ENCODE measurements at regions not wholly inside any gene's neighbourhood (a gene's known extent, or its start where the extent isn't known, plus 50 kb on each side); places are given as distances from the start of the nearest gene placed in this dataset.

DNA sequence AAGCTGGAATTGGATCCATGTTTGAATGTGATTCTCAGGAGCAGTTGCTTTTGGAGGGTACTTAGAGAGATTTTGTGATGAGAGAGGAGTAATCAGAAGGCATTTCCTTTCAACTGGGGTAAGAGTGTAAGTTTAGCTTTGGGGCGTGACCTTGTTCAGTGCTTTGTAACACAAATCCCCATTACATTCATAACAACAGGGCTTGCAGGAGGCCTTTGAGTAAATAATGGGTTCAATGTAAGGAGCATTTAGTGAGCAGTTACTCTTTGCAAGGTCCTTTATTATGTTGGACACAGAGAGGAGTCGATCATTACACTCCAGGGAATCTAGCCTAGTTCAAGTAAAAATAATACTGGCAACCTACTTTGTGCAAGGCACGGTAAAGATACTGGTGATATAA, 74.0 kb upstream of the AFF2 start:
- Mint-ChIP-seq H3K36me3 (ENCODE audit: low read depth) (no peaks in the 10 kb centered on the region), H3K4me1 (ENCODE audit: low read depth) (no peaks in the 10 kb centered on the region), H3K9me3 (no peaks in the 10 kb centered on the region), H3K27me3 (no peaks in the 10 kb centered on the region), H3K4me3 (no peak overlapping the region), H3K27ac (no peak overlapping the region)
- ChIA-PET POLR2A (no interaction called here), CTCF (no interaction called here)
- DNase-seq = no peak
- TF ChIP-seq, protein P1, sequence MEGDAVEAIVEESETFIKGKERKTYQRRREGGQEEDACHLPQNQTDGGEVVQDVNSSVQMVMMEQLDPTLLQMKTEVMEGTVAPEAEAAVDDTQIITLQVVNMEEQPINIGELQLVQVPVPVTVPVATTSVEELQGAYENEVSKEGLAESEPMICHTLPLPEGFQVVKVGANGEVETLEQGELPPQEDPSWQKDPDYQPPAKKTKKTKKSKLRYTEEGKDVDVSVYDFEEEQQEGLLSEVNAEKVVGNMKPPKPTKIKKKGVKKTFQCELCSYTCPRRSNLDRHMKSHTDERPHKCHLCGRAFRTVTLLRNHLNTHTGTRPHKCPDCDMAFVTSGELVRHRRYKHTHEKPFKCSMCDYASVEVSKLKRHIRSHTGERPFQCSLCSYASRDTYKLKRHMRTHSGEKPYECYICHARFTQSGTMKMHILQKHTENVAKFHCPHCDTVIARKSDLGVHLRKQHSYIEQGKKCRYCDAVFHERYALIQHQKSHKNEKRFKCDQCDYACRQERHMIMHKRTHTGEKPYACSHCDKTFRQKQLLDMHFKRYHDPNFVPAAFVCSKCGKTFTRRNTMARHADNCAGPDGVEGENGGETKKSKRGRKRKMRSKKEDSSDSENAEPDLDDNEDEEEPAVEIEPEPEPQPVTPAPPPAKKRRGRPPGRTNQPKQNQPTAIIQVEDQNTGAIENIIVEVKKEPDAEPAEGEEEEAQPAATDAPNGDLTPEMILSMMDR (IDR thresholded peaks at IDR 0.05) = no peak
- H3K4me3 ChIP-seq (ENCODE audit: low read length) = no peak overlapping the region
- intact Hi-C loops (cut with DNase I, micrococcal nuclease) = no loop called here
- no peak overlapping the region for H3K27ac ChIP-seq (ENCODE audit: low read depth in 1 of 2, low read length in 2 of 2)
- no peak for ATAC-seq (ENCODE audit: poor library complexity)
- H3K9me3 ChIP-seq (ENCODE audit: control insufficient read depth in 1 of 2, insufficient read depth in 1 of 2, low read length in 2 of 2) = no peaks in the 10 kb centered on the region
- H3K36me3 ChIP-seq (ENCODE audit: insufficient read depth, low read length) = no peaks in the 10 kb centered on the region
- no peaks in the 10 kb centered on the region for H3K27me3 ChIP-seq (ENCODE audit: control insufficient read depth in 1 of 2, insufficient read depth in 2 of 2, low read length in 2 of 2)
- no peaks in the 10 kb centered on the region for H3K4me1 ChIP-seq (ENCODE audit: insufficient read depth, low read length)

DNA sequence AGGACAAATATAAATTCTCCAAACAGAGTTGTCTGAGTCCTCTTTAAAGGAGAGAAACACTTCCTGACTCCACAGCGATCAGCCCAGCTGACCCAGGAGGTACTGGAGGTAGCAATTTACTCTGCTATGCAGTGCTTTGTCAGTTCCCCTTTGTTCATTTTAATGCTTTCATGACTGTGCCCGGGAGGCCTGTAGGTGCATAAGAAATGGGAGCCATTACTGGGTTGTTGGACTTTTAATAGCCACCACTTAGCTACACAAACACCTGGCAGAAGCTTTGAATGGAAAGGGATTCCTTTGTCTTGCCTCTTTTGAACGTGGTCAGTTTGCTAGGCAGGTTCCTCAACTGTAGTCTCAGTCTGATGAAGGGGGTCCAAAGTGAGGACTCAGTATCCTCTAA, 59.0 kb upstream of the AFF2 start:
- H3K4me1 Mint-ChIP-seq (ENCODE audit: low read depth) = peaks cover 10% of the 10 kb centered on the region
- CTCF ChIA-PET = no interaction called here

DNA sequence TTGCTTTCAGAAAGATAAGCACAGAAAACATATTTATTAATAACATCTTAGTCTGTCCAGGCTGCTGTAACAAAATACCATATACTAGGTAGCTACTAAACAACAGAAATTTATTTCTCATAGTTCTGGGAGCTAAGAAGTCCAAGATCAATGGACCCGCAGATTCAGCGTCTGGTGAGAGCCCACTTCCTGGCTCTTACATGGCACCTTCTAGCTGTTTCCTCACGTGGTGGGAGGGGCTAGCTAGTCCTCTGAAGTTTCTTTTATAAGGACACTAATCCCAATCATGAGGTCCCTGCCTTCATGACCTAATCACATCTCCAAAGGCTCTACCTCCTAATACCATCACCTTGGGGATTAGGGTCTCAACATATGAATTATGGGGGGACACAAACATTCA, 57.2 kb upstream of the AFF2 start:
- TF ChIP-seq, protein P1 (IDR thresholded peaks at IDR 0.05) = no peak
- ChIA-PET CTCF (no interaction called here), POLR2A (no interaction called here)
- H3K27ac ChIP-seq (ENCODE audit: low read depth in 1 of 2, low read length in 2 of 2) = no peak overlapping the region
- no peak overlapping the region for H3K4me3 Mint-ChIP-seq
- no peaks in the 10 kb centered on the region for H3K36me3 Mint-ChIP-seq (ENCODE audit: low read depth)
- intact Hi-C loops (cut with DNase I, micrococcal nuclease) = no loop called here
- no peaks in the 10 kb centered on the region for H3K36me3 ChIP-seq (ENCODE audit: insufficient read depth, low read length)
- DNase-seq (peak in 2 of 14 experiments; percentile 6), ATAC-seq (ENCODE audit: poor library complexity) (no peak)
- no peak overlapping the region for H3K27ac Mint-ChIP-seq
- no peaks in the 10 kb centered on the region for H3K27me3 Mint-ChIP-seq
- no peaks in the 10 kb centered on the region for H3K9me3 Mint-ChIP-seq
- H3K9me3 ChIP-seq (ENCODE audit: control insufficient read depth in 1 of 2, insufficient read depth in 1 of 2, low read length in 2 of 2) = no peaks in the 10 kb centered on the region
- H3K4me3 ChIP-seq (ENCODE audit: low read length) = no peak overlapping the region
- H3K4me1 Mint-ChIP-seq (ENCODE audit: low read depth) = peaks cover 10% of the 10 kb centered on the region
- H3K27me3 ChIP-seq (ENCODE audit: control insufficient read depth in 1 of 2, insufficient read depth in 2 of 2, low read length in 2 of 2) = no peaks in the 10 kb centered on the region
- H3K4me1 ChIP-seq (ENCODE audit: insufficient read depth, low read length) = no peaks in the 10 kb centered on the region

More for the DNA sequence above, 59.0 kb upstream of the AFF2 start:
- TF ChIP-seq, protein P1 (IDR thresholded peaks at IDR 0.05) = no peak
- Histone ChIP-seq H3K36me3 (ENCODE audit: insufficient read depth, low read length) (no peaks in the 10 kb centered on the region), H3K27ac (ENCODE audit: low read depth in 1 of 2, low read length in 2 of 2) (no peak overlapping the region), H3K27me3 (ENCODE audit: control insufficient read depth in 1 of 2, insufficient read depth in 2 of 2, low read length in 2 of 2) (no peaks in the 10 kb centered on the region), H3K4me1 (ENCODE audit: insufficient read depth, low read length) (no peaks in the 10 kb centered on the region), H3K9me3 (ENCODE audit: control insufficient read depth in 1 of 2, insufficient read depth in 1 of 2, low read length in 2 of 2) (no peaks in the 10 kb centered on the region), H3K4me3 (ENCODE audit: low read length) (no peak overlapping the region)
- DNase-seq (no peak), ATAC-seq (ENCODE audit: poor library complexity) (no peak)
- H3K9me3 Mint-ChIP-seq = no peaks in the 10 kb centered on the region
- intact Hi-C loops (cut with DNase I, micrococcal nuclease) = no loop called here
- no peak overlapping the region for H3K27ac Mint-ChIP-seq
- H3K4me3 Mint-ChIP-seq = no peak overlapping the region
- H3K36me3 Mint-ChIP-seq (ENCODE audit: low read depth) = no peaks in the 10 kb centered on the region
- POLR2A ChIA-PET = no interaction called here
- no peaks in the 10 kb centered on the region for H3K27me3 Mint-ChIP-seq
